IMR-90 (cell line): ENCODE measurements at regions not wholly inside any gene's neighbourhood (a gene's known extent, or its start where the extent isn't known, plus 50 kb on each side); places are given as distances from the start of the nearest gene placed in this dataset.

Source experiments
- CTCF ChIP-seq: conservative IDR thresholded peaks from 2 replicates; pipeline ENCODE4 v1.5.1; 2012; ENCODE audit warnings: mild to moderate bottlenecking, low read depth, low read length, improper control_type of control experiment
- USF2 ChIP-seq: fragments of 150-350 bp; IDR thresholded peaks from 2 replicates; pipeline ENCODE4 v1.6.1; 2017; ENCODE audit warnings: mild to moderate bottlenecking, antibody characterized with exemption, low read length, low read depth

DNA sequence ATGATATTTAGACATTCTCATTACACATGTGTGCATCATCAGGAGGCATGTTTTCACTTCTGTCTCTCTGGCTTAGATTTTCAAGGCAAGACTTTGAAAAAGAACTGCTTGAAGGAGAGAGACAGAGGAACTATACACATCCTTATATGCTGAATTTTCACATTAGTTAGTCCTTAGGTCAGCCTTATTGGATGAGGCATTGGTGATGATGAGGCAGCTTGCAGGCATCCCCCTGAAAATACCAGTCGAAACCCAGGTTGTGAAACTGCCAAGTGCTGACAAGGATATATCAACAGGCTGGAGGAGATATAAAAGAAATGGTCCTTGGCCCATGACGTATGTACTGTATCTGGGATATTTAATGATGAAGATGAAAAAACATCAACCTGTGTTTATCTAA lies 297.2 kb upstream of the AADAT start:
- TF ChIP-seq USF2 = no peak
- no peak for TF ChIP-seq CTCF
